Superior temporal gyrus (tissue), 1 donor: ENCODE measurements at regions not wholly inside any gene's neighbourhood (a gene's known extent, or its start where the extent isn't known, plus 50 kb on each side); places are given as distances from the start of the nearest gene placed in this dataset.
A peak's percentile ranks its signal among the peaks of the same experiment; 100 is the strongest.
"Not testable (repeated sequence)": the region's sequence is repeated elsewhere in the genome, so short reads cannot be mapped to it uniquely, and the experiment has no call there.

Source experiments
- DNase-seq: peaks from one replicate; pipeline ENCODE4 v3.0.0-alpha.2; 2016; ENCODE audit errors: extremely low spot score

DNA sequence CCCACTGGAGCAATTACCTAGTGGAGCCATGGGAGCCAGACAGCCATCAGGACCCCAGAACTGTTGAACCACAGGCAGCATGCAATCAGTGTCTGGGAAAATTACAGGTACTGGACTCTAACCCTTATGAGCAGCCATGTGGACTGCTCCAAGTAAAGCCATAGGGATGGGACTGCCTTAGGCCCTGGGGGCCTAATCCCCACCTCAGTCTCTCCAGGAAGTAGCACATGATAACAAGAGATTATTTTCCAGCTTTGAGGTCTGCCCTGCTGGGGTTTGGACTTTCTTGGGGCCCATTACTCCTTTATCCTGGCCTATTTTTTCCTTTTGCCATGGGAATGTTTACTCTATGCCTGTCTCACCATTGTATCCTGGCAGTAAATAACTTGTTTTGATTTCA lies 226.8 kb downstream of the AEBP2 start:
- DNase-seq: no peak

GRCh38 chr12:19669793-19670192 lies 230.5 kb downstream of the AEBP2 start:
- no peak for DNase-seq

- DNase-seq: no peak
Observed at GRCh38 chr12:19671695-19672094, 232.4 kb downstream of the AEBP2 start.

DNA sequence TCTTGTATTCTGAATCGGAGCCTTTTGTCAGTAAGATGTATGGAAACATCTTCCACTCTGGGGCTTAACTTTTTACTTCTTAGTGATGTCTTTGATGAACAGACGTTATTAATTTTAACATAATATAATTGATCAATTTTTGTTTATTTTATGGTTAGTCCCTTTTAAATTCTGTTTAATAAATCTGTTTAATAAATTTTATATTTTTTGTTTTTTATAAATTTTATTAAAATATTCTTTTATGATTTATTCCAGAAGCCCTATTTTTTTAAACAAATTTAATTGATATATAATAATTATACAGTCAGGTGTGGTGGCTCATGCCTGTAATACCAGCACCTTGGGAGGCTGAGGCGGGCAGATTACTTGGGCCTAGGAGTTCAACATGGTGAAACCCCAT lies 235.1 kb downstream of the AEBP2 start:
- no peak for DNase-seq

GRCh38 chr12:19675361-19675760 lies 236.1 kb downstream of the AEBP2 start:
- no peak for DNase-seq

- DNase-seq: not testable (repeated sequence)
Observed at GRCh38 chr12:19678501-19678900, 239.2 kb downstream of the AEBP2 start.

GRCh38 chr12:19681007-19681406 lies 241.7 kb downstream of the AEBP2 start:
- DNase-seq: no peak

- DNase-seq: no peak
Observed at GRCh38 chr12:19683178-19683927, 244.1 kb downstream of the AEBP2 start.

GRCh38 chr12:19687371-19687770 lies 248.1 kb downstream of the AEBP2 start:
- no peak for DNase-seq

- peak; percentile 52 for DNase-seq
Observed at GRCh38 chr12:19688532-19688931, 249.2 kb downstream of the AEBP2 start.

DNA sequence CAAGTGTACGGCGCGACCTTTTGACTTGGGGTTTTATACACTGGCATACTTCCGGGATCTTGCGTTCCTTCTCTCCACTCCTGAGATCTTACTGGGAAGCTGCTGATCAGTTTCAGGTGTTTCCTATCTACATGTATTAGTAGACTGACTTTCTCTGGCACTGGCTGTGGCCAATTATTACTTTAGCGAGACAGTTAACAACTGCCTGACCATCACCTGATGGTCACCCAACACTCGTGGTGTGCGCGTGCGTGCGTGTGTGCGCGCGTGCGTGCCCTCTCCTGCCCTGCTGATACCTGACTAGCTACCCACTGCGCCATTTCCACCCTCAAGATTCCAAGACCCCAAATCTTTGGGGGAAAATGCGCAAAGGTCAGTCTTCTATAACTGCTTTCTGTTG lies 249.9 kb downstream of the AEBP2 start:
- no peak for DNase-seq

GRCh38 chr12:19689801-19690472 lies 250.6 kb downstream of the AEBP2 start:
- no peak for DNase-seq

DNA sequence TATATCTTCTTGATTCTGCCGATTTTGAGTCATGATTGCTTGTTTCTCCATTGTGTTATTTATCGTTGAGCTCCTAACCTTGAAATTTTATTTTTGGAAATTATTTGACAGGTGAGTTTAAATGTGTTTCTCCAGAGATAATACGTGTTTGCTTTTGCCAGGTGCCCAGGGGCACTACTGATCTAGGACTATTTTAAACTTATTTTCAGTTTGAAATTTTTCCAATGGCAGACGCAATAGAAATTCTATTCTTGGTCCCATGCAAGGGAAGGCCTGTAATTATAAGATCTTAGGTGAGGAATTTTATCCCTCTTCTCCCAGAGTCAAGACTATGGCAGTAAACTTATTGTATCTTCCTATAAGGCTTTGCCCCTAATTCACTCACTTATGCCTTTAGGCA lies 252.8 kb downstream of the AEBP2 start:
- DNase-seq: no peak

DNA sequence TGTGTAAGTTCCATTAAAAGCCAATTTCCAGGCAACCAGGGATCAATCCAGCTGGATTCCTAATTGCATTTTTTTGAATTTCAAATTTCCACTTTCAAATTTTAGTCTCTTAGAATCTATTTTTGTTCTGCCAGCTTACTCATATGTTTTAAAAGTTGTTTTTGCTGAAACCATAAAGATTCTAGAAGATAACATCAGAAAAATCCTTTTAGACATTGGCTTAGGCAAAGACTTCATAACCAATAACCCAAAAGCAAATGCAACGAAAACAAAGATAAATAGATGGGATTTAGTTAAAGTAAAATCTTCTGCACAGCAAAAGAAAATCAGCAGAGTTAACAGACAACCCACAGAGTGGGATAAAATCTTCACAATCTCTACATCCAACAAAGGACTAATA lies 253.3 kb downstream of the AEBP2 start:
- no peak for DNase-seq

DNA sequence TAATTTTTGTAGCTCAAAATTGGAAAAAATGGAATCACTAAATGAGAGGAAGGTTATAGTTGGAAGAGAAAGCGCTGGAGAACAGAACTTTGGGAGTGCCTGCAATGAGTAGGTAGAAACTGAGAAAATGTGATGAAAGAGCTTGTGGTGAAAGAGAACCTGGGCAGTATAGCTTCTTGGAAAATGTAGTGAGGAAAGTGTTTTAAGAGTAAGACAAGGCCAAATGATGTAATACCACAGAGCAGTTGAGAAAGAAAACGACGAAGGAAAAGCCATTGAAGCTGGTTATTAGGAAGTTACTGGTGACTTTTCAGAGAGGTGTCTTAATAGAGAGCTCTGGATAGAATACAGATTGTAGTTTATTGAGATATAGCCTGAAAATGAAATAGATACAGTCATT lies 255.3 kb downstream of the AEBP2 start:
- DNase-seq: no peak

- no peak for DNase-seq
Observed at GRCh38 chr12:19695244-19696098, 256.2 kb downstream of the AEBP2 start.

DNA sequence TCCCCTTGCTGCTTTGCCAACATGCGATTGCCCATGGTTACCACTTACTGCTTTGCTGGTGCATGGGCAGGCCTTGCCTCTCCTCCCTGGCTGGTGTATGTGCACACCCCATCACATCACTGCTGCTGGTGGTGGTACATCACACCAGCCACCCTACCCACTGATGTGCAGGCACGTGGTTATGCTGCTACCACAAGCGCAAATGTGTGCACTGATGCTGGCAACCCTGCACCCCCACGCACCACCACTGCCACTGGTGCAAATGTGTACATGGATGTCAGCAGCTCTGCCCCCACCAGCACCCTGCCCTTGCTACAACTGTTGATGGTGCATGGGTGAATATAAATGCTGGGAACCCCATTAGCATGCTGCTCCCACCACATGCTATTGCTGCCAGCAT lies 261.7 kb downstream of the AEBP2 start:
- DNase-seq: no peak

DNA sequence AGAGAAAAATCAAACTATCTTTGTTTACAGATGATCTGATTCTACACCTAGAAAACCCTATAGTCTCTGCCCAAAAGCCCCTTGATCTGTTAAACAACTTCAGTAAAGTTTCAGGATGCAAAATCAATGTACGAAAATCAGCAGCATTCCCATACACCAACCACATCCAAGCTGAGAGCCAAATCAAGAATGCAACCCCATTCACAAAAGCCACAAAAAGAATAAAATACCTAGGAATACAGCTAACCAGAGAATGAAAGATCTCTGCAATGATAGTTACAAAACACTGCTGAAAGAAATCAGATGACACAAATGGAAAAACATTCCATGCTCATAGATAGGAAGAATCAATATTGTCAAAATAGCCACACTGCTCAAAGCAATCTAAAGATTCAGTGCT lies 265.7 kb downstream of the AEBP2 start:
- DNase-seq: no peak

GRCh38 chr12:19706936-19707335 lies 267.6 kb downstream of the AEBP2 start:
- DNase-seq: no peak

DNA sequence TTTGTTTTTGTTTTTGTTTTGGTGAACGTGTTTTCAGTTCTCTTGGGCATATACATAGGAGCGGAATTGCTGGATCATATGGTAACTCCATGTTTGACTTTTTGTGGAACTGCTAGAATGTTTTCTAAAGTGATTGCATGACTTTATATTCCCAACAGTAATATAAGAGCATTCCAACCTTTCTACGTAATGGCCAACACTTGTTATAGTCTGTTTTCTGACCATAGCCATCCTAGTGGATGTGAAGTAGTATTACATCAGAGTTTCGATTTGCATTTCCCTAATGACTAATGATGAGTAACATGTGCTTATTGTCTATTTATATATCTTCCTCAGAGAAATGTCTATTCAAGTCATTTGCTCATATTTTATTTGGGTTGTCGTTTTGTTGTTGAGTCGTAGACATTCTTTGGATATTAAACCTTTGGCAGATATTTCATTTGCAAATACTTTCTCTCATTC lies 268.7 kb downstream of the AEBP2 start:
- DNase-seq: no peak

DNA sequence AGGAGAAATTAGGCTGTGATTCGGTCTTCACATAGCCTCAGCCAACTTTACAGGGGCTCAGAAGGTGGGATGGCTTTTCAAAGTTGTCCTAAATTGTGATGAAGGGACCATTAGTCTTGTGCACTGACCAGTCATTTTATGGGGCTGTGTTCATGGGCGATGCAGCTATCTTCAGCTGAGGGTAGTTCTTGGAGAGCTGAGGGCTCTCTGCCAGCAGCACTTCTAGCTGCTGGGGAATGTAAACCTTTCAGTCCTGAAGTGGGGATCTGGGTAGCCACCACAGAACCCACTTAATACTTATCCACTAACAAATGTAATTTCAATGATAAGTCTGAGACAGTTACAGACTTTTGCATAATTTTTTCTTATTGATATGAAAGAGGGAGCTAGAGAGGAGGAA lies 270.6 kb downstream of the AEBP2 start:
- DNase-seq: no peak
